Hepatocyte (in vitro differentiated cells): ENCODE measurements at regions not wholly inside any gene's neighbourhood (a gene's known extent, or its start where the extent isn't known, plus 50 kb on each side); places are given as distances from the start of the nearest gene placed in this dataset.

Experiments
- DNase-seq: peaks from one replicate; pipeline ENCODE4 v3.0.0-alpha.2; 2016; ENCODE audit warnings: low spot score
- H2AFZ ChIP-seq: fragments of 200-600 bp; sonication (generic); 2 replicates; pipeline ENCODE4 v1.6.0; 2016; ENCODE audit warnings: antibody characterized with exemption, mild to moderate bottlenecking
- H3K27ac ChIP-seq: fragments of 200-600 bp; sonication (generic); 2 replicates; pipeline ENCODE4 v1.5.1; 2016; ENCODE audit warnings: mild to moderate bottlenecking
- H3K27me3 ChIP-seq: fragments of 200-600 bp; sonication (generic); 2 replicates; pipeline ENCODE4 v1.6.1; 2016
- H3K36me3 ChIP-seq: fragments of 200-600 bp; sonication (generic); replicated peaks from 2 replicates; pipeline ENCODE4 v1.5.1; 2016; ENCODE audit warnings: low read depth; ENCODE audit not compliant: insufficient read depth
- H3K4me1 ChIP-seq: fragments of 200-600 bp; sonication (generic); 2 replicates; pipeline ENCODE4 v1.5.1; 2016; ENCODE audit warnings: mild to moderate bottlenecking, moderate library complexity; ENCODE audit not compliant: insufficient read depth
- H3K4me2 ChIP-seq: fragments of 200-600 bp; sonication (generic); 2 replicates; pipeline ENCODE4 v1.6.0; 2016
- H3K4me3 ChIP-seq: fragments of 200-600 bp; sonication (generic); 2 replicates; pipeline ENCODE4 v1.5.1; 2016; ENCODE audit warnings: mild to moderate bottlenecking
- H3K79me2 ChIP-seq: fragments of 200-600 bp; sonication (generic); 2 replicates; pipeline ENCODE4 v1.6.0; 2017; ENCODE audit warnings: mild to moderate bottlenecking
- H3K9me2 ChIP-seq: fragments of 200-600 bp; sonication (generic); replicated peaks from 2 replicates; pipeline ENCODE4 v1.6.0; 2017; ENCODE audit warnings: mild to moderate bottlenecking; ENCODE audit not compliant: insufficient read depth
- H3K9me3 ChIP-seq: fragments of 200-600 bp; sonication (generic); 2 replicates; pipeline ENCODE4 v1.5.1; 2016; ENCODE audit warnings: low read depth, mild to moderate bottlenecking
- H4K20me1 ChIP-seq: fragments of 200-600 bp; sonication (generic); 2 replicates; pipeline ENCODE4 v1.6.0; 2016; ENCODE audit warnings: mild to moderate bottlenecking; ENCODE audit not compliant: insufficient read depth, poor library complexity, severe bottlenecking
- CTCF ChIP-seq: fragments of 200-600 bp; sonication (generic); IDR thresholded peaks from 2 replicates; pipeline ENCODE4 v1.5.1; 2016; ENCODE audit warnings: antibody characterized with exemption, mild to moderate bottlenecking; ENCODE audit not compliant: poor library complexity
- EZH2 ChIP-seq: fragments of 200-600 bp; sonication (generic); IDR thresholded peaks from 2 replicates; pipeline ENCODE4 v1.6.1; 2016; ENCODE audit warnings: antibody characterized with exemption, mild to moderate bottlenecking, borderline replicate concordance
- EZH2phosphoT487 ChIP-seq: fragments of 200-600 bp; sonication (generic); IDR thresholded peaks from one replicate; pipeline ENCODE4 v1.6.1; 2018; ENCODE audit warnings: antibody characterized with exemption, mild to moderate bottlenecking, low read depth, moderate library complexity; ENCODE audit not compliant: unreplicated experiment, severe bottlenecking
- WGBS: methylation state at CpG from one replicate; pipeline ENCODE4 v1.1.6; 2016; ENCODE audit warnings: low lambda C conversion rate; ENCODE audit errors: missing lambda C conversion rate; 5-methylcytosine and 5-hydroxymethylcytosine counted together

- no peaks in the 10 kb centered on the region for H3K9me2 ChIP-seq
- H3K4me1 ChIP-seq, result no peaks in the 10 kb centered on the region
- H2AFZ ChIP-seq, result no peak overlapping the region
- no peak overlapping the region for H3K4me2 ChIP-seq
- H3K36me3 ChIP-seq, result no peaks in the 10 kb centered on the region
- H4K20me1 ChIP-seq, result no peaks in the 10 kb centered on the region
- no peak overlapping the region for H3K4me3 ChIP-seq
- no peaks in the 10 kb centered on the region for H3K9me3 ChIP-seq
- H3K27me3 ChIP-seq, result no peaks in the 10 kb centered on the region
- 91% methylated on average over 3 of the region's 3 CpGs for WGBS
- no peak overlapping the region for H3K27ac ChIP-seq
- TF ChIP-seq EZH2phosphoT487 (no peak), EZH2 (no peak), CTCF (no peak)
- no peaks in the 10 kb centered on the region for H3K79me2 ChIP-seq
- no peak for DNase-seq
Observed at GRCh38 chr7:65250216-65250615, 123.4 kb upstream of the ZNF92 start.

GRCh38 chr7:65247491-65247890 lies 126.2 kb upstream of the ZNF92 start:
- no peaks in the 10 kb centered on the region for H3K9me2 ChIP-seq
- H3K36me3 ChIP-seq, result no peaks in the 10 kb centered on the region
- no peaks in the 10 kb centered on the region for H4K20me1 ChIP-seq
- no peak overlapping the region for H3K4me3 ChIP-seq
- no peak overlapping the region for H3K27ac ChIP-seq
- WGBS, result 90% methylated on average over 5 of the region's 5 CpGs
- H3K9me3 ChIP-seq, result no peaks in the 10 kb centered on the region
- H3K4me1 ChIP-seq, result no peaks in the 10 kb centered on the region
- no peaks in the 10 kb centered on the region for H3K27me3 ChIP-seq
- no peaks in the 10 kb centered on the region for H3K79me2 ChIP-seq
- H2AFZ ChIP-seq, result no peak overlapping the region
- no peak overlapping the region for H3K4me2 ChIP-seq
- DNase-seq, result no peak
- no peak for TF ChIP-seq EZH2
- no peak for TF ChIP-seq EZH2phosphoT487
- TF ChIP-seq CTCF, result no peak

- H3K36me3 ChIP-seq, result no peaks in the 10 kb centered on the region
- H4K20me1 ChIP-seq, result no peaks in the 10 kb centered on the region
- whole genome bisulfite sequencing, result 2% methylated on average over 40 of the region's 52 CpGs
- TF ChIP-seq EZH2phosphoT487 (no peak), CTCF (no peak), EZH2 (no peak)
- H3K4me3 ChIP-seq, result peak overlapping the region; percentile 65
- no peaks in the 10 kb centered on the region for H3K4me1 ChIP-seq
- no peaks in the 10 kb centered on the region for H3K79me2 ChIP-seq
- no peaks in the 10 kb centered on the region for H3K9me3 ChIP-seq
- no peaks in the 10 kb centered on the region for H3K9me2 ChIP-seq
- H3K27me3 ChIP-seq, result no peaks in the 10 kb centered on the region
- H3K4me2 ChIP-seq, result peak overlapping the region; percentile 95
- H2AFZ ChIP-seq, result peak overlapping the region; percentile 88
- H3K27ac ChIP-seq, result peak overlapping the region; percentile 39
- peak; percentile 60 for DNase-seq
Observed at GRCh38 chr7:65239707-65240352, 133.8 kb upstream of the ZNF92 start.

- H2AFZ ChIP-seq, result peak overlapping the region; percentile 88
- peak overlapping the region; percentile 95 for H3K4me2 ChIP-seq
Observed at GRCh38 chr7:65239324-65239706, 134.3 kb upstream of the ZNF92 start.

More at GRCh38 chr7:65239324-65239706, 134.3 kb upstream of the ZNF92 start:
- no peak for DNase-seq
- Histone ChIP-seq H3K9me3 (no peaks in the 10 kb centered on the region), H3K4me3 (peak overlapping the region; percentile 65), H3K27ac (peak overlapping the region; percentile 39), H3K4me1 (no peaks in the 10 kb centered on the region), H3K79me2 (no peaks in the 10 kb centered on the region), H3K27me3 (no peaks in the 10 kb centered on the region), H3K36me3 (no peaks in the 10 kb centered on the region), H3K9me2 (no peaks in the 10 kb centered on the region), H4K20me1 (no peaks in the 10 kb centered on the region)
- TF ChIP-seq CTCF (no peak), EZH2 (no peak), EZH2phosphoT487 (no peak)
- 72% methylated on average over 13 of the region's 20 CpGs for WGBS
